Thyroid gland (tissue), 4 donors: ENCODE measurements at regions not wholly inside any gene's neighbourhood (a gene's known extent, or its start where the extent isn't known, plus 50 kb on each side); places are given as distances from the start of the nearest gene placed in this dataset.

Experiments used
- DNase-seq, 2 donors: peaks; one replicate each; pipeline ENCODE4 v3.0.0-alpha.2; 2019
- H3K27ac ChIP-seq, 3 donors: fragments of 200-600 bp; sonication (generic); 1 replicate in 2 of 3; 2 replicates in 1 of 3; pipeline ENCODE4 v1.5.1; 2016 to 2019; ENCODE audit warnings: mild to moderate bottlenecking in 1 of 3, moderate library complexity in 1 of 3
- H3K27me3 ChIP-seq: fragments of 200-600 bp; sonication (generic); one replicate; pipeline ENCODE4 v1.5.1; 2019
- H3K36me3 ChIP-seq, 2 donors: fragments of 200-600 bp; sonication (generic); one replicate each; pipeline ENCODE4 v1.5.1; 2016 to 2019
- H3K4me1 ChIP-seq, 2 donors: fragments of 200-600 bp; sonication (generic); one replicate each; pipeline ENCODE4 v1.5.1; 2017 to 2019
- H3K4me3 ChIP-seq, 3 donors: fragments of 200-600 bp; sonication (generic); replicated peaks in 1 of 3; 1 replicate in 2 of 3; 2 replicates in 1 of 3; pipeline ENCODE4 v1.5.1; 2016; ENCODE audit warnings: mild to moderate bottlenecking in 1 of 3
- H3K9me3 ChIP-seq: fragments of 200-600 bp; sonication (generic); one replicate; pipeline ENCODE4 v1.5.1; 2017
- POLR2A ChIP-seq, 2 donors: fragments of 450-650 bp; IDR thresholded peaks; one replicate each; pipeline ENCODE4 v1.6.1; 2017; ENCODE audit warnings: antibody characterized with exemption in 2 of 2, mild to moderate bottlenecking in 2 of 2, moderate library complexity in 1 of 2
- WGBS, 2 donors: methylation state at CpG; one replicate each; pipeline ENCODE4 v1.1.5; 2017; 5-methylcytosine and 5-hydroxymethylcytosine counted together
- intact Hi-C: fragments of 100-400 bp; cut with DNase I; formaldehyde crosslinking; loops from one replicate; pipeline ENCODE4 v1.15.1; 2023
- TF ChIP-seq, protein P1 (sequence below), 6 experiments: fragments of 200-600 bp in 3 of 6; fragments of 450-650 bp in 3 of 6; sonication (generic) in 3 of 6; IDR thresholded peaks; one replicate each; pipeline ENCODE4 v1.5.1; 2016 to 2019; ENCODE audit warnings: antibody characterized with exemption in 6 of 6, mild to moderate bottlenecking in 2 of 6, inconsistent platforms in 1 of 6, moderate library complexity in 1 of 6

- TF ChIP-seq POLR2A (IDR thresholded peaks at IDR 0.05): no peak
- TF ChIP-seq, protein P1, sequence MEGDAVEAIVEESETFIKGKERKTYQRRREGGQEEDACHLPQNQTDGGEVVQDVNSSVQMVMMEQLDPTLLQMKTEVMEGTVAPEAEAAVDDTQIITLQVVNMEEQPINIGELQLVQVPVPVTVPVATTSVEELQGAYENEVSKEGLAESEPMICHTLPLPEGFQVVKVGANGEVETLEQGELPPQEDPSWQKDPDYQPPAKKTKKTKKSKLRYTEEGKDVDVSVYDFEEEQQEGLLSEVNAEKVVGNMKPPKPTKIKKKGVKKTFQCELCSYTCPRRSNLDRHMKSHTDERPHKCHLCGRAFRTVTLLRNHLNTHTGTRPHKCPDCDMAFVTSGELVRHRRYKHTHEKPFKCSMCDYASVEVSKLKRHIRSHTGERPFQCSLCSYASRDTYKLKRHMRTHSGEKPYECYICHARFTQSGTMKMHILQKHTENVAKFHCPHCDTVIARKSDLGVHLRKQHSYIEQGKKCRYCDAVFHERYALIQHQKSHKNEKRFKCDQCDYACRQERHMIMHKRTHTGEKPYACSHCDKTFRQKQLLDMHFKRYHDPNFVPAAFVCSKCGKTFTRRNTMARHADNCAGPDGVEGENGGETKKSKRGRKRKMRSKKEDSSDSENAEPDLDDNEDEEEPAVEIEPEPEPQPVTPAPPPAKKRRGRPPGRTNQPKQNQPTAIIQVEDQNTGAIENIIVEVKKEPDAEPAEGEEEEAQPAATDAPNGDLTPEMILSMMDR (IDR thresholded peaks at IDR 0.05): no peak
Observed at GRCh38 chrX:124242131-124242530, 90.3 kb upstream of the TEX13D start.

GRCh38 chrX:124249345-124249744 is 83.1 kb upstream of the TEX13D start:
- Histone ChIP-seq H3K4me1 (no peaks in the 10 kb centered on the region), H3K9me3 (no peaks in the 10 kb centered on the region), H3K36me3 (no peaks in the 10 kb centered on the region), H3K4me3 (no peak overlapping the region), H3K27ac (no peak overlapping the region), H3K27me3 (no peaks in the 10 kb centered on the region)
- WGBS, 2 donors: 92 to 94% methylated on average over 1 of the region's 1 CpG
- DNase-seq: no peak
- TF ChIP-seq POLR2A (IDR thresholded peaks at IDR 0.05): no peak
- TF ChIP-seq, protein P1 (IDR thresholded peaks at IDR 0.05): no peak
- intact Hi-C loops: no loop called here

More at GRCh38 chrX:124242131-124242530, 90.3 kb upstream of the TEX13D start:
- no peak for DNase-seq
- H3K4me3 ChIP-seq: no peak overlapping the region
- H3K9me3 ChIP-seq: no peaks in the 10 kb centered on the region
- H3K36me3 ChIP-seq: no peaks in the 10 kb centered on the region
- H3K27me3 ChIP-seq: no peaks in the 10 kb centered on the region
- H3K27ac ChIP-seq: no peak overlapping the region
- H3K4me1 ChIP-seq: no peaks in the 10 kb centered on the region
- WGBS, 2 donors: 35 to 44% methylated on average over 5 of the region's 5 CpGs
- intact Hi-C loops: no loop called here

DNA sequence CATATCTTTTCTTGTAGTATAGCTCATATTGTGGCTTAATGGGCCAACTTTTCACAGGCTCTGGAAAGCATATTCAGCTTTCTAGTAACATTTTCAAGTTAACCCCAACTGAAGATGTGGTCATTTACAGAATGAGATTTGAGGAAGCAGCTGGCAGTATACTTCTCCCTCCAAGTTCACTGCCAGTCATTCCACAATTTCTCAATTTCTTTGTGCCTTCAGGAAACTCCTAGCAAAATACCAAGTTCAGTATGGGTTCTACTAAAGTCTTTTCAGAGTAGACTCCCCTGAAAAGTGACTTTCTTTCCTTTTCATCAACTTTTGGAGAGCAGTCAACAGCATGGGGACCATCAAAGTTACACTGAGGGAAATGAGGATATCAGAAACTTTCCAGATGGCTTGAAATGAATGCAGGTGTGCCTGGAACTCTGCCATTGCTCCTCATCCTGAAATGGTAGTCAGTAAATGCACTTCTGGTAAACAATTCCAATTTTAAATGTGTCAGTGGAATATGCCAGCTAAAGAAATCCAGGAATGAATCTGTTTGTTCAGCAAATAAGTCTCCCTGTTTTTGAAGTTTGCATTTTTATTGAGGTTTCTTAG is 81.5 kb upstream of the TEX13D start:
- H3K9me3 ChIP-seq: no peaks in the 10 kb centered on the region
- intact Hi-C loops: no loop called here
- no peaks in the 10 kb centered on the region for H3K4me1 ChIP-seq
- H3K36me3 ChIP-seq: no peaks in the 10 kb centered on the region
- H3K27me3 ChIP-seq: no peaks in the 10 kb centered on the region
- DNase-seq: no peak
- H3K4me3 ChIP-seq: no peak overlapping the region
- no peak for TF ChIP-seq POLR2A (IDR thresholded peaks at IDR 0.05)
- TF ChIP-seq, protein P1 (IDR thresholded peaks at IDR 0.05): no peak
- H3K27ac ChIP-seq: no peak overlapping the region

GRCh38 chrX:124254611-124255010 is 77.8 kb upstream of the TEX13D start:
- Histone ChIP-seq H3K4me3 (no peak overlapping the region), H3K27ac (no peak overlapping the region), H3K27me3 (no peaks in the 10 kb centered on the region), H3K9me3 (no peaks in the 10 kb centered on the region), H3K4me1 (no peaks in the 10 kb centered on the region), H3K36me3 (no peaks in the 10 kb centered on the region)
- TF ChIP-seq, protein P1 (IDR thresholded peaks at IDR 0.05): no peak
- no peak for TF ChIP-seq POLR2A (IDR thresholded peaks at IDR 0.05)
- no peak for DNase-seq
- intact Hi-C loops: no loop called here
- 84 to 89% methylated on average over 1 of the region's 1 CpG for WGBS, 2 donors

DNA sequence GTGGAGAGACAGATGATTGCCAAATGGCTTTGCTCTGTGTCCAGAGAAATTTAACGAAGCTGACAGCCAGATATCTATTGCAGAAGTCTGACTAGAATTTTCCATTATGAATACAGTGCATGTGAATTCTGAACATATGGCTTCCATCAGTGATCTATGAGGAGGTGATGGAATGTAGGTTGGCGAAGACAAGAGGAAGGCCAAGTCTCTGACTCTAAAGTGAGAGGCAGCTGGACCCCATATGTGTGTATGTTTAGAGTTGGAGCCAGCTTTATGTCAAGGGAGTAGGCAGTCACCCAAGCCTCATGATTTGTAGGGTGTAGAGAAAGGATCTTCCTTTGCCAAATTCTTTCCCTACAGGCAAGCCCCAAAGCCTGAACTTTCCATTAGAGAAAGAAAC is 76.2 kb upstream of the TEX13D start:
- Histone ChIP-seq H3K4me1 (no peaks in the 10 kb centered on the region), H3K27ac (no peak overlapping the region), H3K36me3 (no peaks in the 10 kb centered on the region), H3K9me3 (no peaks in the 10 kb centered on the region), H3K4me3 (no peak overlapping the region), H3K27me3 (no peaks in the 10 kb centered on the region)
- intact Hi-C loops: no loop called here
- 74 to 88% methylated on average over 2 of the region's 2 CpGs for WGBS, 2 donors
- no peak for DNase-seq
- TF ChIP-seq, protein P1 (IDR thresholded peaks at IDR 0.05): no peak
- TF ChIP-seq POLR2A (IDR thresholded peaks at IDR 0.05): no peak
